Ovary (tissue), 3 donors: ENCODE measurements at regions not wholly inside any gene's neighbourhood (a gene's known extent, or its start where the extent isn't known, plus 50 kb on each side); places are given as distances from the start of the nearest gene placed in this dataset.

Source experiments
- EP300 ChIP-seq: sonication (generic); formaldehyde crosslinking; IDR thresholded peaks from one replicate; pipeline ENCODE4 v1.6.1; 2017; ENCODE audit warnings: antibody characterized with exemption
- TF ChIP-seq, protein P1 (sequence below), 3 donors: fragments of 450-650 bp in 2 of 3; fragments of 200-600 bp in 1 of 3; IDR thresholded peaks; one replicate each; pipeline versions ENCODE4 v1.5.1 to v1.8.0; 2016 to 2022; ENCODE audit warnings: antibody characterized with exemption in 3 of 3, mild to moderate bottlenecking in 1 of 3
- donor health status: DM: no; HTN: no; CAD: no.

DNA sequence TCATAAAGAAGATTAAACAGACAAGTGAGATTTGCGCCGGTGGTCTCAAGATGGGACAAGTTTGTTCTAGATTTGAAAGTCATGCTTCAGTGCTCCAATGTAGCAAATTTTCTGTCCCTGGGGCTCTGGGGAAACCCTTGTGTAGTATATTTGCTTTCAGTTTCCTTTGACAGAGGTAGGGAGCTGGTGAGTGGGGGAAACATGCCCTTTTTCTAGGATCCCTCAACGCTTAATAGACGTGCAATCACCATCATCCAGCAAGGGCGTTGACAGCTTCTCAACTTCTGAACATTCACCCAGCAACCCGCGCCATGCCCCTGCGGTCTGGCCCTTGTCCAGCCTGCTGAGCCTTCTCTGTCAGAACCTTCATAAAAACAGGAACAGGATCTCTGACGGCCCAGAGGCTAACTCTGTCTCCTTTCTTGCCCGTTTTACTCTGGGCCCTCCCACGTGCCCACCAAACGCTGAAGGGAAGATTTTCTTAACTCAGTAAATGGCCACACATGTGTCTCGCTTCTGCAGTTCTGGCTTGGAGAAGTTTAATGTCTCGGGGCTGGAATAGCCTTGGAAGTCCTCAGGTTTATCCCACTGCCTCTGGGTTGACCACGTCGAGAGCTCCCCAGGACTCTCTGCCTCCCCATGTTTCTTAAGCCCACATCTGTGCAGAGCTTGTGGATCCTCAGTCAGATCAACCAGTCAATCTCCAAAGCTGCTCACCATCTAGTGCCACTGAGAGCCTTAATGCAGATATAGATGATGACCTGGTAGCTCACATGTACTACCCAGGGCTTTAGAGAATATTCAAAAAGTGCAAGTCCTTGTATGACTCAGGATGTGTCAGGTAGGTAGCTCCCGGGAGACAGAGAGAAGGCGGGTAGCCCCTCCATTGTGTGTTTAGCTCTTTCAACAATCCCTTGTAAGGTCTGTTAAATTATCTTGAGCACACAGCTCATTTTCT is 58.1 kb upstream of the CCND2 start:
- TF ChIP-seq, protein P1, sequence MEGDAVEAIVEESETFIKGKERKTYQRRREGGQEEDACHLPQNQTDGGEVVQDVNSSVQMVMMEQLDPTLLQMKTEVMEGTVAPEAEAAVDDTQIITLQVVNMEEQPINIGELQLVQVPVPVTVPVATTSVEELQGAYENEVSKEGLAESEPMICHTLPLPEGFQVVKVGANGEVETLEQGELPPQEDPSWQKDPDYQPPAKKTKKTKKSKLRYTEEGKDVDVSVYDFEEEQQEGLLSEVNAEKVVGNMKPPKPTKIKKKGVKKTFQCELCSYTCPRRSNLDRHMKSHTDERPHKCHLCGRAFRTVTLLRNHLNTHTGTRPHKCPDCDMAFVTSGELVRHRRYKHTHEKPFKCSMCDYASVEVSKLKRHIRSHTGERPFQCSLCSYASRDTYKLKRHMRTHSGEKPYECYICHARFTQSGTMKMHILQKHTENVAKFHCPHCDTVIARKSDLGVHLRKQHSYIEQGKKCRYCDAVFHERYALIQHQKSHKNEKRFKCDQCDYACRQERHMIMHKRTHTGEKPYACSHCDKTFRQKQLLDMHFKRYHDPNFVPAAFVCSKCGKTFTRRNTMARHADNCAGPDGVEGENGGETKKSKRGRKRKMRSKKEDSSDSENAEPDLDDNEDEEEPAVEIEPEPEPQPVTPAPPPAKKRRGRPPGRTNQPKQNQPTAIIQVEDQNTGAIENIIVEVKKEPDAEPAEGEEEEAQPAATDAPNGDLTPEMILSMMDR (IDR thresholded peaks at IDR 0.05) = no peak
- TF ChIP-seq EP300 = no peak
